ENCODE measurements at regions not wholly inside any gene's neighbourhood (a gene's known extent, or its start where the extent isn't known, plus 50 kb on each side); places are given as distances from the start of the nearest gene placed in this dataset. TPM values are rescaled to one million over a fixed set of nuclear protein-coding genes. Genes with fewer than 3 reads are reported as not detected.

- no peak for TF ChIP-seq SP2 (IDR thresholded peaks at IDR 0.05; ENCODE audit: low read length)
- TF ChIP-seq YY1 (IDR thresholded peaks at IDR 0.05; ENCODE audit: low read depth, low read length): no peak
- no peak for TF ChIP-seq POLR2AphosphoS5 (IDR thresholded peaks at IDR 0.05; ENCODE audit: low read depth, low read length)
- TF ChIP-seq SIN3A (conservative IDR thresholded peaks at IDR 0.05 in 1 of 2, IDR thresholded peaks at IDR 0.05 in 1 of 2; ENCODE audit: low read depth in 1 of 2, low read length in 2 of 2): no peak
- no peak for TF ChIP-seq BRCA1 (IDR thresholded peaks at IDR 0.05; ENCODE audit: low read depth, low read length)
Observed at GRCh38 chr9:106801816-106802215, 61.1 kb upstream of the ZNF462 start (continued).

Small RNAs in the stretch of these regions (microRNA-seq; reads per million reads assigned to microRNA genes)
- 0 reads per million in 2 experiments for gene MIR8081 (ENCODE audit: borderline microRNAs expressed in 2 of 2, borderline number of aligned reads in 2 of 2, borderline replicate concordance in 1 of 2)

Small RNAs in the stretch of these regions (small RNA-seq; reads per million reads assigned to genes)
- not detected for gene MIR8081 (ENCODE audit: insufficient read depth)

Data from H1 (cell line).